ENCODE measurements at regions not wholly inside any gene's neighbourhood (a gene's known extent, or its start where the extent isn't known, plus 50 kb on each side); places are given as distances from the start of the nearest gene placed in this dataset.
"Not testable (repeated sequence)": the region's sequence is repeated elsewhere in the genome, so short reads cannot be mapped to it uniquely, and the experiment has no call there.

DNA sequence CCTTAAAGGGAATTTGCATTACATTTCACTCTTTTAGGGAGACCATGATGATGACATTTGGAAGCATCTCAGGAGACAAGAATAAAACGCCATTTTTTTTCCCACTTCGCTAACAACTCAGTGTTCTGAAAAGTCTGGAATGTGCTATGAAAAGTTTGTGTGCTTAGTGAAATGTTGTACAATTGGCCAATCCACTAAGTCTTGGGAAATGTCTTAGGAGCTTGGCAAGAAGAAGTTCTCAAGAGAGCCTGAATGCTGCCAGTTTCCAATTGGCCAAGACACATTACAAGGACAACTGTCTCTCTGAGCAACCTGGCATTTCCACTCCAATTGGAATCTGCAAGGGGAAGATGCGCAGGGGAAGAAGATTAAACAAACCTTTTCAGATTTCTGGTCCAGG, 401.8 kb downstream of the RWDD3 start:
- no peak overlapping the region for H3K4me3 ChIP-seq
- peaks cover 3% of the 10 kb centered on the region; the same call in 1 of the 2 replicates for H3K4me1 ChIP-seq
- no peak for DNase-seq (ENCODE audit: low spot score in 2 of 2)
- in situ Hi-C loops (cut with MboI; ENCODE audit: low sequenced_read_pairs): no loop called here
- no peaks in the 10 kb centered on the region for H3K9me3 ChIP-seq
- no peaks in the 10 kb centered on the region for H3K27me3 ChIP-seq (ENCODE audit: low read depth)
- H3K36me3 ChIP-seq (replicated peaks): no peaks in the 10 kb centered on the region

DNA sequence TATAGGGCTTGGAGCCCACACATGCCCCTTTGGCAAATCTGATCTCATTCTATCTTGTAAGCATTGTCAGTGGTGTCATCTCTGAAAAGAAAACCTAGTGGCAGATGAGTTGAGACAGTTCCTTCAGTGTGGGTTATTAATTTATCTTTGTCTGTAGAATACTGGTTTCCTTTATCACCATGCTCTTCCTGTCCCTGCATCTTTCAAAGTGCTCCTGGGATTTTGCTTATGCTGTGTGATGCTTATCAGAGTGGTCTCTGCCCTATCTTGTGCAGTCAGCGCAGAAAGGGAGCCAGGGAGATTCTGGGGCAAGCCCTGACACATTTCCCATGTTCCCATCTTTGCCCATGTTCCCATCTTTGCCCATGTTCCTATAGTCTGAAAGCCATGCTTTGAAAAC, 402.9 kb downstream of the RWDD3 start:
- Histone ChIP-seq H3K27me3 (ENCODE audit: low read depth) (no peaks in the 10 kb centered on the region), H3K36me3 (replicated peaks) (no peaks in the 10 kb centered on the region), H3K9me3 (no peaks in the 10 kb centered on the region), H3K4me1 (peaks cover 3% of the 10 kb centered on the region; the same call in 1 of the 2 replicates), H3K4me3 (no peak overlapping the region)
- in situ Hi-C loops (cut with MboI; ENCODE audit: low sequenced_read_pairs): no loop called here
- no peak for DNase-seq (ENCODE audit: low spot score in 2 of 2)

DNA sequence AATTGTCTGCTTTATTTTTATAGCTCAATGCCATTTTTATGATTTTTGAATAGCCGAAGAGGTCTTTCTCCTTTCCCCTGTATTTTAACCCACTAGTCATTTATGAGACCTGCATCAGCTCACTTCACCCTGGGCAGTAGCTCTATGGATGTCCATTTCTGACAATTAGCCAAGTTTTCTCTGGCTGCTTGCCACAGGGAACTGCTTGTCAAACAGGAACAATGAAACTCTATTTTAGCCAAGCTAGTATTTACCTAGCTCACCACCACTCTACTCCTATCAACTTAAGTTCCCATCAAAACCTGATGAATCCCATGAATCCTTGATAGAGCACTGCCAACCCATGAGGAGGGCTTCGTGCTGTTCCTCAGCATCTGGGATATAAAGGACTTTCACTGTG, 406.7 kb downstream of the RWDD3 start:
- no peaks in the 10 kb centered on the region for H3K36me3 ChIP-seq (replicated peaks)
- peaks cover 3% of the 10 kb centered on the region; the same call in 1 of the 2 replicates for H3K4me1 ChIP-seq
- no peak overlapping the region for H3K4me3 ChIP-seq
- DNase-seq (ENCODE audit: low spot score in 2 of 2): peak in 1 of 2 experiments; percentile 52
- no peaks in the 10 kb centered on the region for H3K27me3 ChIP-seq (ENCODE audit: low read depth)
- in situ Hi-C loops (cut with MboI; ENCODE audit: low sequenced_read_pairs): no loop called here
- H3K9me3 ChIP-seq: no peaks in the 10 kb centered on the region

DNA sequence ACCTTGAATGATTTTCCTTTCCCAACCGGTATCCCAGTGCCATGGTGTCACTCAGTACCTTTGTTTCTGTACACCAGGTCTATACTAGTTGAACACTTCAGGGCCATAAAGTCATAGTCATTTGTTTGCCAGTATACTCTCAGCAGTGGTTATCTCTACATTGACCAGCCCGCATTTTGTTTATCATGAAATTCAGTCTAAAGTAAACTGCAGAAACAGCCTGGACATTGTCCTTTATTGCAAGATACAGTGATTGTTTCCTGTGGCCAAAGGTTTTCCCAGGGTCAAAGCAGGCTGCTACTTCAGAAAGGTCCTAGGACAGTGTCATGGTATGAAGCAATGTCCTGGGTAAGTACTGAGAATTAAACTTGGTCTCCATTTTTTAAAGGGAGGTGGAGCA, 407.4 kb downstream of the RWDD3 start:
- Histone ChIP-seq H3K4me1 (peaks cover 3% of the 10 kb centered on the region; the same call in 1 of the 2 replicates), H3K9me3 (no peaks in the 10 kb centered on the region), H3K4me3 (no peak overlapping the region), H3K27me3 (ENCODE audit: low read depth) (no peaks in the 10 kb centered on the region), H3K36me3 (replicated peaks) (no peaks in the 10 kb centered on the region)
- in situ Hi-C loops (cut with MboI; ENCODE audit: low sequenced_read_pairs): no loop called here
- DNase-seq (ENCODE audit: low spot score in 2 of 2): no peak

DNA sequence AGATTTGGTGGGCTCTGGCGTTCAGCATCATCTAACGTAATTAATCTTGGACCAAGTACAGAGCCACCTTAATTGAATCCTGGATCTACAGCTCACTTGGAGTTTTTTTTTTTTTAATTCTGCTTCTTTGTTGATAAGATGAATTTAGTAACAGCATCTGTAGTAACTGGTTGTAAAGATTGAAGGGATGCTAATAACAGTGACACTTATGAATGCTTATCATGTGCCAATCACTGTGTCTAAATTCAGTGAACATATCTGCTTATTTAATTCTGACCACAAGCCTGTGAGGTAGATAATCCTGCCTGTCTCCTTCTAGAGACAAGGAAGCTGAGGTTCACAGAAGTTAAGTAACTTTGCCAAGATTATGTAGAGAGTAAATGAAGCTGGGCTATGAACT, 408.0 kb downstream of the RWDD3 start:
- in situ Hi-C loops (cut with MboI; ENCODE audit: low sequenced_read_pairs): no loop called here
- DNase-seq (ENCODE audit: low spot score in 2 of 2): no peak
- Histone ChIP-seq H3K4me1 (peaks cover 3% of the 10 kb centered on the region; the same call in 1 of the 2 replicates), H3K27me3 (ENCODE audit: low read depth) (no peaks in the 10 kb centered on the region), H3K4me3 (no peak overlapping the region), H3K36me3 (replicated peaks) (no peaks in the 10 kb centered on the region), H3K9me3 (no peaks in the 10 kb centered on the region)

DNA sequence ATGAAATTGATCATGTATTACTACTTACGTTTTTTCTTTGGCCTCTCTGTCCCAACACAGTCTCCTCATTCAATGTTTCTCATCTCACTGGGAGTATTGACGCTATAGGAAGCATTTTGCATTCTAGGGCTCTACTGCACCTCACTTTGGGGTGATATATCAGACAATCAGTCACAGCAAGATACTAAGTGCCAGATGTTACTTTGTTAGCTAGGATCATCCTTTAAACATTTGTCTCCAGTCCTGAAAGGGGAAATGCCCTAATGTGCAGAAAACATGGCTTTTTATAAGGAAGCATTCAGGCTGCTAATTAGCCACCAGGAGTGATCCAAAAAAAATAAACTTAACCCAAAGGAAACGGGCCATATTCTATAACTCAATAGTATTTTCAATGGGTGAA, 409.1 kb downstream of the RWDD3 start:
- Histone ChIP-seq H3K27me3 (ENCODE audit: low read depth) (no peaks in the 10 kb centered on the region), H3K4me1 (peaks cover 3% of the 10 kb centered on the region; the same call in 1 of the 2 replicates), H3K36me3 (replicated peaks) (no peaks in the 10 kb centered on the region), H3K9me3 (no peaks in the 10 kb centered on the region), H3K4me3 (no peak overlapping the region)
- no peak for DNase-seq (ENCODE audit: low spot score in 2 of 2)
- in situ Hi-C loops (cut with MboI; ENCODE audit: low sequenced_read_pairs): no loop called here

DNA sequence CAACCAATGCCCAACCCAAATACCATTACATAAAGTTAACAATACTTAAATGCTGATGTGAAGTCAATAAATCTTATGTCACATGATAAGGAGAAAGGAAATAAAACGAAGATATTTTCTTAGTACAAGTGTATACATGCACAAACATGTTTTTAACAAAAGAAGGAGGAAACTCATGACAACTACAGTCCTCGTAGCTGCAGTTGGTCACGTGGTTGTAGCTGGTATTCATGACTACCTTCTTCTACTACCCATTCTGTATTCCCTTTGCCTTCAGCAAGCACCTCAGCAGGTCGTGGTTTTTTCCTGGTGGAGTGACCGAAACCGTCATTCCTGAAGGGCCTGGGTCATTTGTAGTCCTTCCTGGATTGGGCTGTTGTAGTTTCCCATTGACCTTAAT, 411.1 kb downstream of the RWDD3 start:
- H3K27me3 ChIP-seq (ENCODE audit: low read depth); in situ Hi-C loops (cut with MboI; ENCODE audit: low sequenced_read_pairs); H3K4me3 ChIP-seq; H3K36me3 ChIP-seq (replicated peaks); H3K9me3 ChIP-seq; DNase-seq (ENCODE audit: low spot score in 2 of 2); H3K4me1 ChIP-seq: not testable (repeated sequence)

DNA sequence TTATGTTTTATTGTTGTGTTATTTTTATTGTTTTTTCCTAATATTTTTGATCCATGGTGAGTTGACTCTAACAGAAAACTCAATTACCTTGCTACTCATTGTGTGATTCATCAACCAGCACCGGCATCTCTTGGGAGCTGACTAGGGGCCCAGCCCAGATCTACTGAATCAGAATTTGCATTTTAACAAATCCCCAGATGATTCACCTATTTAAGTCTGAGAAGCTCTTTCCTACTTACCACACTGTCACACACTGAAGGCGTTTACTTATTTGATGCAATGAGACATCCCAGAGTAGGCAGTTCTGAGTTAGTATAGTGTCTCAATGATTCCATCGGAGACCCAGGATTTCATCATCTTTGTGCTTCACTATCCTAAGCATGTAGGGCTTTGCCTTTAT, 416.6 kb downstream of the RWDD3 start:
- in situ Hi-C loops (cut with MboI; ENCODE audit: low sequenced_read_pairs): no loop called here
- H3K9me3 ChIP-seq: no peaks in the 10 kb centered on the region
- H3K27me3 ChIP-seq (ENCODE audit: low read depth): no peaks in the 10 kb centered on the region
- no peak overlapping the region for H3K4me3 ChIP-seq
- DNase-seq (ENCODE audit: low spot score in 2 of 2): peak in 1 of 2 experiments; percentile 10
- H3K4me1 ChIP-seq: peaks cover 5% of the 10 kb centered on the region; the same call in 1 of the 2 replicates
- H3K36me3 ChIP-seq (replicated peaks): no peaks in the 10 kb centered on the region

DNA sequence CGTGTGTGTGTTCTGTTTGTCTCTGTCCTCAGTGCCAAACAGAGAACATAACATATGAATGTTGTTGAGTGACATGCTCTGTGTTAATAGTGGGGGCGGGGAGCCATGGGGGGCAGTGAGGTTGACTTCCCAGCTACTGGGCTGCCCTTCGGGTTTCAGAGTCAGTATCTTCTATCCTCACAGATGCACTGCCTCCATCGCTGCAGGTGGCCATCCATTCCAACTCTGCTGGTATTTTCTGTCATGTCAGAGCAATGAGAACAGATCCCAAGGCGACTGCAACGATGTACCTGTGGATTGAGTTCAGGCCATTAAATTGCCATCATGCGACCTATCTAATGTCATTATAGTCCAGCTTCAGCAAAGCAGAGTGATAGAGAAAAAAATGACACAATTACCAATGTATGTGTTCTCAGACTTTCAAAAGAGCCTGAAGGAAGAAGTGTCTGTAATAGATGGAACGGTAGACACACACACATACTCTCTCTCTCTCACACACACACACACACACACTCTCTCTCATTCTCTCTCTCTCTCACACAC, 418.5 kb downstream of the RWDD3 start:
- H3K4me1 ChIP-seq: peaks cover 5% of the 10 kb centered on the region; the same call in 1 of the 2 replicates

DNA sequence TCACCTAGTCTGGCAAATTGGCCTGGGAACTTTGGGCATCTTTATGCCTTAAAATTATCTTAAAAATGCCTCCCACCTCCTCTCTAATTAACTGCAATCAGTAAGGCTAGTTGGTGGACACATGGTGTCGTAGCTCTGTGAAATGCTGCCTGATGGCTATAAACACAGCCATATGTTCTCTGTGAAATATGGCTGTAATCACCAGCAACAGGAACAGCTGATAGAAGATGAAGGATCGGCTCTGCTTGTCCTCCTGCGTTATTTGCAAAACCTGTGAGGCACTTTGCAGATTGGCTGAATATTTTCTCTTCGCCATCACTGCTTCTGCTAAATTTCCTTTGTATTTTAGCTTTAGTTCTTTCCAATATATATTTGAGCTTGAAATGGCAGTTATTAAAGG, 419.6 kb downstream of the RWDD3 start:
- DNase-seq (ENCODE audit: low spot score in 2 of 2): no peak
- in situ Hi-C loops (cut with MboI; ENCODE audit: low sequenced_read_pairs): no loop called here
- Histone ChIP-seq H3K36me3 (replicated peaks) (no peaks in the 10 kb centered on the region), H3K27me3 (ENCODE audit: low read depth) (no peaks in the 10 kb centered on the region), H3K9me3 (no peaks in the 10 kb centered on the region), H3K4me3 (no peak overlapping the region), H3K4me1 (peaks cover 5% of the 10 kb centered on the region; the same call in 1 of the 2 replicates)

More for the DNA sequence above, 418.5 kb downstream of the RWDD3 start:
- Histone ChIP-seq H3K36me3 (replicated peaks) (no peaks in the 10 kb centered on the region), H3K9me3 (no peaks in the 10 kb centered on the region), H3K27me3 (ENCODE audit: low read depth) (no peaks in the 10 kb centered on the region), H3K4me3 (no peak overlapping the region)
- in situ Hi-C loops (cut with MboI; ENCODE audit: low sequenced_read_pairs): no loop called here
- no peak for DNase-seq (ENCODE audit: low spot score in 2 of 2)

DNA sequence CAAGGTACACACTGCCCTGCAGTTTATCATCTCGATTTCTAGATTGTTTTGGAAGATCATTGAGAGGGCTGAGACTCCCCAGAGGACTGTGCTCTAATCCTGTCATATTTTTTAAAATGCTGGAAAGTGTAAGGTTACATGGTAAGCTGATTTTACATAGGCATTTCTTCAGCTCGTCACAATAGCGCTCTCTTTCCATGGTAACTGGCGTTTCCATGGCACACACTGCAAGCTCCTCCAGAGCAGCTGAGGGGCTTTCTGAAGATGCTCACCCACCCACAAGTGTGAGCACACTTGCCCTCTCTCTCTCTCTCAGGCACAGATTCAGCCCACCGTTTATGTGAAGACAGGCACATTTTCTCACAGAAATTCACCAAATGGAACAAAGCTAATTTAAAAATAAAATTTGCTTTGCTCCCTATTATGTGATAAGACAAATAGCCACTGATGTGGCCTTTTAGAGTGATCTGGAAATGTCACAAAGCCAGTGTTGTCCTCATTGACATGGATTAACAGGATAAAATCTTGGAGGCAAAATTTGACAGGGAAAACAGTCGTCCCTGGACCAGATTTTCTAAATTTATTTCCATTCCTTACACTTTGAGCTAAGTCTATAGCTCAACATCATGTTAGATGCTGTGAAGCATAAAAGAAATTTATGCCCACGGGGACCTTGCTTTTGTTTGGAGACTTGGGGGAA, 421.5 kb downstream of the RWDD3 start:
- H3K4me1 ChIP-seq: no peaks in the 10 kb centered on the region
- H3K27me3 ChIP-seq (ENCODE audit: low read depth): no peaks in the 10 kb centered on the region
- DNase-seq (ENCODE audit: low spot score in 2 of 2): peak; percentile 14 to 18
- H3K4me3 ChIP-seq: no peak overlapping the region
- no peaks in the 10 kb centered on the region for H3K36me3 ChIP-seq (replicated peaks)
- in situ Hi-C loops (cut with MboI; ENCODE audit: low sequenced_read_pairs): no loop called here
- H3K9me3 ChIP-seq: no peaks in the 10 kb centered on the region

DNA sequence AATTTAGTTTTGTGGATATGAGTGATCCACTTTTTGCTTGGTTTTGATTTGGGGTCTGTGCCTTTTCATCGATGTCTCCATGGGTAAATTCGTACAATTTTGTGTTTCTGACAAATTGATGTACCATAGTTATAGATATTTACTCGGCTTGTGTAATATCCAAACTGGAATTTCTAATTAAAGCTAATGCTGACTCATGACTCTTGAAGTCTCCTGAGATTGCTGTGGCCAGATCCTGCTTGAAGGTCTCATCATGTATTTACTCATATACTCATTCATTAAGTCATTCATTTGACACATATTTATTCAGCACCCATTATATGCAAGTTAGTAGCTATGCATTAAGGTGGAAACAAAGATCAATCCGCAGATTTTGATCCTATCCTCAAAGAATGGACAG, 423.2 kb downstream of the RWDD3 start:
- Histone ChIP-seq H3K36me3 (replicated peaks) (no peaks in the 10 kb centered on the region), H3K4me3 (no peak overlapping the region), H3K27me3 (ENCODE audit: low read depth) (no peaks in the 10 kb centered on the region), H3K9me3 (no peaks in the 10 kb centered on the region), H3K4me1 (no peaks in the 10 kb centered on the region)
- DNase-seq (ENCODE audit: low spot score in 2 of 2): no peak
- in situ Hi-C loops (cut with MboI; ENCODE audit: low sequenced_read_pairs): no loop called here

DNA sequence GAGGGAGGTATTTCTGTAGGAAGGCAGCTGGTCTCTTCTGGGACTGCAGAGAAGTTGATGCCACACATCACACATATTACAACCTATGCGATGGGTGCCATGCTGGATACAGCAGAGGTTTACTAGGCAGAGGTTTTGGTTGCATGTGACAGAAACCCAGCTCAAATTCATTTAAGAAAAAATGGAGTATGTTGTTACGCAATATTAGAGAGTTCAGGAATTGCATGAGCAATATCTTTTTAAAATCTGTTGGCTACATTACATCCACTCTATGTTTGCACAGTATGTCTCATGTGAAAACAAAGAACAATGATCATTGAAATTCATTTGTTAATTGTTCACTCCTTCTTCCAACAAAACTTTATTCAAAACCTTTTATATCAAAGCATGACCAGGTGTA, 425.2 kb downstream of the RWDD3 start:
- peaks cover 6% of the 10 kb centered on the region for H3K9me3 ChIP-seq
- in situ Hi-C loops (cut with MboI; ENCODE audit: low sequenced_read_pairs): no loop called here
- no peak for DNase-seq (ENCODE audit: low spot score in 2 of 2)
- no peaks in the 10 kb centered on the region for H3K36me3 ChIP-seq (replicated peaks)
- H3K27me3 ChIP-seq (ENCODE audit: low read depth): no peaks in the 10 kb centered on the region
- no peaks in the 10 kb centered on the region for H3K4me1 ChIP-seq
- H3K4me3 ChIP-seq: no peak overlapping the region

DNA sequence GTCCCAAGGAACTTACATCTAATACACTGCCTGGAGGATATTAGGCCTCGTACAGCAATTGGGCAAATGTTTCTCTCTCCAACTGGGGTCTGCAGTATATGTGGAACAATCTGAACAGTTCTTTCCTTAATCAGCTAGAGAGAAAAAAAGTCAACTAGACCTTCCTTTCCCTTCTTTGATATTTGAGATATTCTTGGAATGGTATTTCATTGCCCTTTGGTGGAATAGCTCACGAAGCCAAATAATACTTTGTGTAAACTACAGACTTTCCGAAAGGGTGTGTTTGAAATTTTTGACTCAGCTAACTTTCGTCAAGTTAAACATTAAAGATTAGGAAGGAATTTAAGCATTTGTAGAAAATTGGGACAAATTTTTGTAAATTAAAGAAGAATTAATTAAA, 425.6 kb downstream of the RWDD3 start:
- Histone ChIP-seq H3K4me3 (no peak overlapping the region), H3K36me3 (replicated peaks) (no peaks in the 10 kb centered on the region), H3K9me3 (peaks cover 6% of the 10 kb centered on the region), H3K27me3 (ENCODE audit: low read depth) (no peaks in the 10 kb centered on the region), H3K4me1 (no peaks in the 10 kb centered on the region)
- in situ Hi-C loops (cut with MboI; ENCODE audit: low sequenced_read_pairs): no loop called here
- DNase-seq (ENCODE audit: low spot score in 2 of 2): no peak

Measured in HAP-1 (cell line).